ENCODE measurements at regions not wholly inside any gene's neighbourhood (a gene's known extent, or its start where the extent isn't known, plus 50 kb on each side); places are given as distances from the start of the nearest gene placed in this dataset.

DNA sequence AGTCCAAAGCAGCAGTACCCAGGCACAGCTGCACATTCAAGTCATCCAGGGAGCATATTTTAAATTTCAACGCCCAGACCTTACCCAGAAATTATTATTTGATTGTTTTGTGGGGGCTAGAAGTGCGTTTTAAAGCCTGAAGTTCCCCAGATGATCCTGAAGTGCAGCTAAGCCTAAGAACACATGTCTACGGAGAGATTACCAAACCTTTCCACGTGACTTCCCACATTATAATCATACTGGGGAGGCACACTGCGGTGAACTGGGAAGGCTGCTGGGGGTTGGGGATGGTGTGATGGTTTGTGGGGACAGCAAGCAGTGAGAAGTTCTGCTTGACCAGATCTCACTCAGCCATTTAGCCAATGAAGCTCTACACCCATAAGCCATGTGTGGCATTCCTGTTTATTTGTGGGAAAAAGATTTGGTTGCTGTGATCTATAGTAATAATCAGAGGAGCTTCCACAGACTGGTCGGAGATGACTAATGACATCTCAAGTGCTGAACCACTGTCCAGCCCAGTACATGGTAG, 93.4 kb upstream of the CDH6 start:
- H3K27ac ChIP-seq (replicated peaks): no peak overlapping the region
- DNase-seq: no peak
- H3K9me3 ChIP-seq (replicated peaks): no peaks in the 10 kb centered on the region
- intact Hi-C loops (cut with micrococcal nuclease): no loop called here
- H3K4me3 ChIP-seq: no peak overlapping the region
- H3K4me1 ChIP-seq: peaks cover 11% of the 10 kb centered on the region
- TF ChIP-seq, protein P1, sequence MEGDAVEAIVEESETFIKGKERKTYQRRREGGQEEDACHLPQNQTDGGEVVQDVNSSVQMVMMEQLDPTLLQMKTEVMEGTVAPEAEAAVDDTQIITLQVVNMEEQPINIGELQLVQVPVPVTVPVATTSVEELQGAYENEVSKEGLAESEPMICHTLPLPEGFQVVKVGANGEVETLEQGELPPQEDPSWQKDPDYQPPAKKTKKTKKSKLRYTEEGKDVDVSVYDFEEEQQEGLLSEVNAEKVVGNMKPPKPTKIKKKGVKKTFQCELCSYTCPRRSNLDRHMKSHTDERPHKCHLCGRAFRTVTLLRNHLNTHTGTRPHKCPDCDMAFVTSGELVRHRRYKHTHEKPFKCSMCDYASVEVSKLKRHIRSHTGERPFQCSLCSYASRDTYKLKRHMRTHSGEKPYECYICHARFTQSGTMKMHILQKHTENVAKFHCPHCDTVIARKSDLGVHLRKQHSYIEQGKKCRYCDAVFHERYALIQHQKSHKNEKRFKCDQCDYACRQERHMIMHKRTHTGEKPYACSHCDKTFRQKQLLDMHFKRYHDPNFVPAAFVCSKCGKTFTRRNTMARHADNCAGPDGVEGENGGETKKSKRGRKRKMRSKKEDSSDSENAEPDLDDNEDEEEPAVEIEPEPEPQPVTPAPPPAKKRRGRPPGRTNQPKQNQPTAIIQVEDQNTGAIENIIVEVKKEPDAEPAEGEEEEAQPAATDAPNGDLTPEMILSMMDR (IDR thresholded peaks at IDR 0.05; ENCODE audit: borderline replicate concordance): no peak
- no peaks in the 10 kb centered on the region for H3K27me3 ChIP-seq (ENCODE audit: low read depth)
- no peaks in the 10 kb centered on the region for H3K36me3 ChIP-seq

DNA sequence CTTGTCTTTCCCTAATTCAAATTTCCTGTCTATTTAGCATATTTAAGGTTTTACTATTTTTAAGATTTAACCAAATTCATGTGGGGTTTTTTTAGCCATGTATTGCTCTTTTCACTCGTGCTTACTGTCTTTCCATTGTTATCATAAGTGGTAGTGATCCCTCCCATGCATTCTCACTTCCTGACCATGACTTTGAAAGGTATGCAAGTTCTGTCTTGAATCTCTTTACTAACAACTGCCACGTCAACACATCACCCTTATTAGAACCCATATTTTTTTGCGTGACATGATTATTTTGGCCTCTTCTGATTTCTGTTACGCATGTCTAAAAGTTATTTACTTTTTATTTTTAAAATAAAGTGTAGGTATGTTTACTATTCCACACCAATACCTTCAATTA, 94.7 kb upstream of the CDH6 start:
- Histone ChIP-seq H3K9me3 (replicated peaks) (no peaks in the 10 kb centered on the region), H3K4me3 (no peak overlapping the region), H3K36me3 (no peaks in the 10 kb centered on the region), H3K27ac (replicated peaks) (no peak overlapping the region), H3K27me3 (ENCODE audit: low read depth) (no peaks in the 10 kb centered on the region), H3K4me1 (peaks cover 11% of the 10 kb centered on the region)
- intact Hi-C loops (cut with micrococcal nuclease): no loop called here
- no peak for DNase-seq
- TF ChIP-seq, protein P1 (IDR thresholded peaks at IDR 0.05; ENCODE audit: borderline replicate concordance): no peak

DNA sequence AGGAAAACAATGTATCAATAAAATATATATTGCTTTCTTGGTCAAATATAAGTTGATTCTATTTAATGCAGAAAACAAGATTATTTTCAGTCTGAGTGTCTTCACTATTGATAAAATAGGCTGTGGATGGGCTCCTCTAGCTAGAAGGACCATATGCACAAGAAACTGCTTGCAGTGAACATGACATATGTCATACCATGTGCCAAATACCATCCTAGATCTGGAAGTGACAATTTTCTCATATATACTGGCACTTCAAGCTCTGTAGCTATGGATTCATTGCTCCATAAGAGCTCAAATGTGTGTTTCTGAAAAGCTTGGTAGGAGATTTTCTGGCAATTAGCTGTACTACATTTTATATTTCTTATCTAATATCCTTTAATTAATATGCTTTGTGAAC, 95.6 kb upstream of the CDH6 start:
- H3K36me3 ChIP-seq: no peaks in the 10 kb centered on the region
- H3K4me3 ChIP-seq: no peak overlapping the region
- peaks cover 11% of the 10 kb centered on the region for H3K4me1 ChIP-seq
- no peaks in the 10 kb centered on the region for H3K27me3 ChIP-seq (ENCODE audit: low read depth)
- TF ChIP-seq, protein P1 (IDR thresholded peaks at IDR 0.05; ENCODE audit: borderline replicate concordance): no peak
- intact Hi-C loops (cut with micrococcal nuclease): no loop called here
- DNase-seq: no peak
- H3K9me3 ChIP-seq (replicated peaks): peaks cover 6% of the 10 kb centered on the region
- H3K27ac ChIP-seq (replicated peaks): no peak overlapping the region

DNA sequence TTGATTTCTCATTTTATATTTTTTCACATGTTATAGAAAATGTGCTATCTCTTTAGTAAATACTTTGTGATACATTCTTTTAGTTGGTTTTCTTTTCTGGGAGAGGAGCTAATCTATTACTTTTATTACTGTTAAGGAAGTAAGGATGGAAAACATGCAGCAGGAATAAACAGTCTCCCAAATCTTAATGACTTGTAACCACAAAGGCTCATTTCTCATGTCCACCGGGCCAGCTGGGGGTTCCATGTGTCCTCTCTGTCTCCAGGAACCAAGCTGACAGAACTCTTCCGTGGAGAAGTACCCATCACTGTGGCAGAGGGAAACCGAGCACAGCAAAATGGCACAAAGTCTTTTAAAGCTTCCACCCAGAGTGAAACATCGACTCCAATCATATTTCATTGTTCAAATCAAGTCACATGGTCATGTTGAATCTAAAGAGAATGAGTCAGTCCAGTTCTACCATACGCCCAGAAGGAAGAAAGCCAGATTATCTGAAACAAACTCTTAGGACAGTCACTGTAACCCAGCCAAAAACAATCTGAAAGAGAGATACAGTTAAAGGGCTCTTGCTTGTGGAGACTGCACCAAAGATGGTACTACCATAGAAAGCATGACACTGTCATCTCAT, 97.1 kb upstream of the CDH6 start:
- H3K4me3 ChIP-seq: no peak overlapping the region
- TF ChIP-seq, protein P1 (IDR thresholded peaks at IDR 0.05; ENCODE audit: borderline replicate concordance): no peak
- DNase-seq: no peak
- H3K36me3 ChIP-seq: no peaks in the 10 kb centered on the region
- intact Hi-C loops (cut with micrococcal nuclease): no loop called here
- H3K4me1 ChIP-seq: peaks cover 11% of the 10 kb centered on the region
- H3K27ac ChIP-seq (replicated peaks): no peak overlapping the region
- no peaks in the 10 kb centered on the region for H3K27me3 ChIP-seq (ENCODE audit: low read depth)
- H3K9me3 ChIP-seq (replicated peaks): peaks cover 6% of the 10 kb centered on the region

DNA sequence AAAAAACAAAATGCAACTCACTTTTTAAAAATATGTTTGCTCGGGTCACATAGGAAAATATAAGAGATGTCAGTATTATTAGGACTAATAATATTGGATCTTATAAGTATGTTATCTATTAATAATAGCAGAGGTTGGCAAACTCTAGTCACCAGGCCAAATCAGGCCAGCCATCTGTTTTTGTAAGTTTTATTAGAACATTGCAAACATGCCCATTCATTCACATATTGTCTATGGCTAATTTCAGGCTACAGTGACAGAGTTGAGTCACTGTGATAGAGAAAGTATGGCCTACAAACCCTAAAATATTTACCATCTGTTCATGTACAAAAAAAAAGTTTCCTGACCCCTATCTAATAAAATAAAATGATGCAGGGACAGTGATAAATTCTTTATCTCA, 97.7 kb upstream of the CDH6 start:
- no peak overlapping the region for H3K27ac ChIP-seq (replicated peaks)
- H3K27me3 ChIP-seq (ENCODE audit: low read depth): no peaks in the 10 kb centered on the region
- peaks cover 6% of the 10 kb centered on the region for H3K9me3 ChIP-seq (replicated peaks)
- TF ChIP-seq, protein P1 (IDR thresholded peaks at IDR 0.05; ENCODE audit: borderline replicate concordance): no peak
- DNase-seq: no peak
- H3K36me3 ChIP-seq: no peaks in the 10 kb centered on the region
- peaks cover 11% of the 10 kb centered on the region for H3K4me1 ChIP-seq
- intact Hi-C loops (cut with micrococcal nuclease): no loop called here
- H3K4me3 ChIP-seq: no peak overlapping the region

Measured in left ventricle myocardium inferior (tissue), 1 donor.